H9 (cell line): ENCODE measurements at regions not wholly inside any gene's neighbourhood (a gene's known extent, or its start where the extent isn't known, plus 50 kb on each side); places are given as distances from the start of the nearest gene placed in this dataset.

Experiments
- DNase-seq: peaks from one replicate; pipeline ENCODE4 v3.0.0-alpha.2; 2017
- H2AFZ ChIP-seq: one replicate; pipeline ENCODE4 v1.6.1; 2013; ENCODE audit warnings: mild to moderate bottlenecking, low read length, control low read depth, moderate library complexity
- H2AK5ac ChIP-seq: 2 replicates; pipeline ENCODE4 v1.6.1; 2013; ENCODE audit warnings: low read length, control low read depth, mixed read lengths; ENCODE audit not compliant: insufficient read length
- H2BK120ac ChIP-seq: one replicate; pipeline ENCODE4 v1.6.1; 2013; ENCODE audit warnings: low read depth, mild to moderate bottlenecking, low read length, control low read depth, inconsistent platforms; ENCODE audit not compliant: poor library complexity, severe bottlenecking
- H2BK12ac ChIP-seq: 2 replicates; pipeline ENCODE4 v1.6.1; 2013; ENCODE audit warnings: low read length, control low read depth, mixed read lengths, low read depth; ENCODE audit not compliant: insufficient read length
- H2BK15ac ChIP-seq: 2 replicates; pipeline ENCODE4 v1.6.1; 2013; ENCODE audit warnings: low read depth, low read length, control low read depth
- H2BK20ac ChIP-seq: one replicate; pipeline ENCODE4 v1.6.1; 2013; ENCODE audit warnings: low read depth, mild to moderate bottlenecking, low read length, control low read depth, inconsistent platforms; ENCODE audit not compliant: poor library complexity, severe bottlenecking
- H2BK5ac ChIP-seq: 2 replicates; pipeline ENCODE4 v1.6.1; 2013; ENCODE audit warnings: low read length, control low read depth, mixed read lengths; ENCODE audit not compliant: insufficient read length
- H3K14ac ChIP-seq: 2 replicates; pipeline ENCODE4 v1.6.1; 2013; ENCODE audit warnings: low read length, control low read depth; ENCODE audit not compliant: insufficient read depth
- H3K18ac ChIP-seq: 2 replicates; pipeline ENCODE4 v1.6.1; 2013; ENCODE audit warnings: low read depth, mild to moderate bottlenecking, mixed read lengths, low read length, control low read depth; ENCODE audit not compliant: insufficient read length
- H3K23ac ChIP-seq: 2 replicates; pipeline ENCODE4 v1.6.1; 2013; ENCODE audit warnings: low read length, control low read depth, mixed read lengths, low read depth; ENCODE audit not compliant: insufficient read length
- H3K23me2 ChIP-seq: 2 replicates; pipeline ENCODE4 v1.6.1; 2013; ENCODE audit warnings: low read depth, mild to moderate bottlenecking, mixed read lengths, low read length, control low read depth; ENCODE audit not compliant: insufficient read length, poor library complexity, severe bottlenecking
- H3K27ac ChIP-seq: 2 replicates; pipeline ENCODE4 v1.5.1; 2013; ENCODE audit warnings: low read length, control low read depth, mixed read lengths, low read depth; ENCODE audit not compliant: insufficient read length
- H3K27me3 ChIP-seq: 2 replicates; pipeline ENCODE4 v1.6.1; 2013; ENCODE audit warnings: low read length, control low read depth, inconsistent platforms; ENCODE audit not compliant: insufficient read depth
- H3K4ac ChIP-seq: 2 replicates; pipeline ENCODE4 v1.6.1; 2013; ENCODE audit warnings: low read depth, mild to moderate bottlenecking, control low read depth, inconsistent platforms, low read length, moderate library complexity
- H3K4me1 ChIP-seq: 2 replicates; pipeline ENCODE4 v1.6.1; 2013; ENCODE audit warnings: low read length, control low read depth, inconsistent platforms; ENCODE audit not compliant: insufficient read depth
- H3K4me2 ChIP-seq: 2 replicates; pipeline ENCODE4 v1.6.1; 2013; ENCODE audit warnings: low read length, control low read depth, mixed read lengths; ENCODE audit not compliant: insufficient read length, insufficient read depth
- H3K56ac ChIP-seq: 2 replicates; pipeline ENCODE4 v1.6.1; 2013; ENCODE audit warnings: low read depth, mild to moderate bottlenecking, mixed read lengths, low read length, control low read depth; ENCODE audit not compliant: insufficient read length
- H3K79me1 ChIP-seq: 2 replicates; pipeline ENCODE4 v1.6.1; 2013; ENCODE audit warnings: low read depth, mild to moderate bottlenecking, moderate library complexity, low read length, control low read depth, inconsistent platforms; ENCODE audit not compliant: insufficient read depth, poor library complexity, severe bottlenecking
- H3K79me2 ChIP-seq: 2 replicates; pipeline ENCODE4 v1.6.1; 2013; ENCODE audit warnings: low read length, control low read depth, inconsistent platforms; ENCODE audit not compliant: insufficient read depth
- H3K9ac ChIP-seq: 2 replicates; pipeline ENCODE4 v1.6.1; 2013; ENCODE audit warnings: low read length, control low read depth, mixed read lengths; ENCODE audit not compliant: insufficient read length; ENCODE audit errors: extremely low read depth
- H3K9me3 ChIP-seq: one replicate; pipeline ENCODE4 v1.6.1; 2013; ENCODE audit warnings: low read depth, low read length, inconsistent platforms; ENCODE audit not compliant: control insufficient read depth
- H3T11ph ChIP-seq: one replicate; pipeline ENCODE4 v1.6.1; 2013; ENCODE audit warnings: mild to moderate bottlenecking, low read length, control low read depth, inconsistent platforms
- H4K20me1 ChIP-seq: one replicate; pipeline ENCODE4 v1.6.1; 2013; ENCODE audit not compliant: control insufficient read depth, insufficient read length, insufficient read depth
- H4K5ac ChIP-seq: 2 replicates; pipeline ENCODE4 v1.6.1; 2013; ENCODE audit warnings: low read depth, mild to moderate bottlenecking, mixed read lengths, low read length, control low read depth; ENCODE audit not compliant: insufficient read length
- H4K8ac ChIP-seq: replicated peaks from 2 replicates; pipeline ENCODE4 v1.6.1; 2013; ENCODE audit warnings: low read length, control low read depth, mixed read lengths, low read depth; ENCODE audit not compliant: insufficient read length
- H4K91ac ChIP-seq: 2 replicates; pipeline ENCODE4 v1.6.1; 2013; ENCODE audit warnings: low read depth, mild to moderate bottlenecking, moderate library complexity, mixed read lengths, low read length, control low read depth; ENCODE audit not compliant: insufficient read length
- H3K27ac Mint-ChIP-seq, 3 experiments: 2 replicates in 2 of 3; 3 replicates in 1 of 3; pipeline ENCODE4 v1.8.0; 2020 to 2021; ENCODE audit warnings: mixed read lengths in 3 of 3, mild to moderate bottlenecking in 1 of 3, moderate library complexity in 1 of 3
- H3K27me3 Mint-ChIP-seq: 2 replicates; pipeline ENCODE4 v1.8.0; 2021; ENCODE audit warnings: low read depth, mild to moderate bottlenecking, moderate library complexity, mixed read lengths
- H3K36me3 Mint-ChIP-seq, 3 experiments: 2 replicates in 2 of 3; 3 replicates in 1 of 3; pipeline ENCODE4 v1.8.0; 2020 to 2021; ENCODE audit warnings: low read depth in 3 of 3, mixed read lengths in 3 of 3; ENCODE audit not compliant: insufficient read depth in 1 of 3
- H3K4me1 Mint-ChIP-seq, 2 experiments: 2 replicates each; pipeline ENCODE4 v1.8.0; 2020; ENCODE audit warnings: mixed read lengths in 2 of 2
- H3K4me3 Mint-ChIP-seq, 2 experiments: 2 replicates in 1 of 2; 3 replicates in 1 of 2; pipeline ENCODE4 v1.8.0; 2020 to 2021; ENCODE audit warnings: mild to moderate bottlenecking in 2 of 2, mixed read lengths in 2 of 2, moderate library complexity in 1 of 2
- H3K9me3 Mint-ChIP-seq, 2 experiments: 2 replicates in 1 of 2; 3 replicates in 1 of 2; pipeline ENCODE4 v1.8.0; 2020; ENCODE audit warnings: mild to moderate bottlenecking in 2 of 2, mixed read lengths in 2 of 2, moderate library complexity in 1 of 2
- WGBS: extraction: QIAGEN DNeasy Blood & Tissue Kit; methylation state at CpG from one replicate; pipeline ENCODE4 v1.1.7; 2013; ENCODE audit warnings: missing lambda C conversion rate, low lambda C conversion rate, mixed read lengths; ENCODE audit not compliant: insufficient read length; ENCODE audit errors: extremely low coverage; 5-methylcytosine and 5-hydroxymethylcytosine counted together
- TF ChIP-seq, protein P1 (sequence below): fragments of 200-600 bp; sonication (generic); conservative IDR thresholded peaks from 3 replicates; pipeline ENCODE4 v1.8.0; 2021; ENCODE audit warnings: antibody characterized with exemption, mild to moderate bottlenecking

DNA sequence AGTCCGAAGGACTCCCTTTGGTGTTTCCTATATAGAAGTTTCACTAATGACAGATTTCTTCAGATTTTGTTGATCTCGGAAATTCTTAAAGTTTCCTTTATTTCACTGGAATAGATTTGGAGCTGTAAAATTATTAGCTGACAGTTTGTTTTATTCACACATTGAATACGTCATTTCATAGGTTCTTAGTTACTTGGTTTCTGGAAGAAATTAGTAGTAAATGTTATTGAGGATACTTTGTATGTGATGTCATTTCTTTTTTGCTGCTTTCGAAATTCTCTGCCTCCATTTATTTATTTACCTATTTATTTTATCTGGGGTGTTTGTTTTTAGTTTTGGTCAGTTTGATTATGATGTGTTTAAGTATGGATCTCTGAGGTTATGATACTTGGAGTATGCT lies 1205.9 kb upstream of the GYPC start:
- H2AFZ ChIP-seq: no peak overlapping the region
- H4K8ac ChIP-seq: no peak overlapping the region
- no peak overlapping the region for H2BK15ac ChIP-seq
- no peak overlapping the region for H3K4me2 ChIP-seq
- no peaks in the 10 kb centered on the region for H3K23me2 ChIP-seq
- peaks cover 0 to 8% of the 10 kb centered on the region in 2 experiments; a peak in 4 of 5 replicates for H3K9me3 Mint-ChIP-seq
- no peak overlapping the region for H3K23ac ChIP-seq
- H2BK120ac ChIP-seq: no peak overlapping the region
- H3K36me3 Mint-ChIP-seq: peaks cover 0 to 14% (median 8%) of the 10 kb centered on the region in 3 experiments; a peak in 3 of 7 replicates
- no peaks in the 10 kb centered on the region for H3K4me1 ChIP-seq
- H3K79me1 ChIP-seq: no peaks in the 10 kb centered on the region
- H3K18ac ChIP-seq: no peak overlapping the region
- no peaks in the 10 kb centered on the region for H3K4me1 Mint-ChIP-seq
- H3T11ph ChIP-seq: no peak overlapping the region
- H4K91ac ChIP-seq: no peak overlapping the region
- no CpG with 5 or more reads among the region's 4 CpGs for WGBS
- no peaks in the 10 kb centered on the region for H3K27me3 ChIP-seq
- no peaks in the 10 kb centered on the region for H3K79me2 ChIP-seq
- TF ChIP-seq, protein P1, sequence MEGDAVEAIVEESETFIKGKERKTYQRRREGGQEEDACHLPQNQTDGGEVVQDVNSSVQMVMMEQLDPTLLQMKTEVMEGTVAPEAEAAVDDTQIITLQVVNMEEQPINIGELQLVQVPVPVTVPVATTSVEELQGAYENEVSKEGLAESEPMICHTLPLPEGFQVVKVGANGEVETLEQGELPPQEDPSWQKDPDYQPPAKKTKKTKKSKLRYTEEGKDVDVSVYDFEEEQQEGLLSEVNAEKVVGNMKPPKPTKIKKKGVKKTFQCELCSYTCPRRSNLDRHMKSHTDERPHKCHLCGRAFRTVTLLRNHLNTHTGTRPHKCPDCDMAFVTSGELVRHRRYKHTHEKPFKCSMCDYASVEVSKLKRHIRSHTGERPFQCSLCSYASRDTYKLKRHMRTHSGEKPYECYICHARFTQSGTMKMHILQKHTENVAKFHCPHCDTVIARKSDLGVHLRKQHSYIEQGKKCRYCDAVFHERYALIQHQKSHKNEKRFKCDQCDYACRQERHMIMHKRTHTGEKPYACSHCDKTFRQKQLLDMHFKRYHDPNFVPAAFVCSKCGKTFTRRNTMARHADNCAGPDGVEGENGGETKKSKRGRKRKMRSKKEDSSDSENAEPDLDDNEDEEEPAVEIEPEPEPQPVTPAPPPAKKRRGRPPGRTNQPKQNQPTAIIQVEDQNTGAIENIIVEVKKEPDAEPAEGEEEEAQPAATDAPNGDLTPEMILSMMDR: no peak
- H3K9me3 ChIP-seq: no peaks in the 10 kb centered on the region
- no peak overlapping the region for H3K4me3 Mint-ChIP-seq
- H4K5ac ChIP-seq: no peak overlapping the region
- no peak overlapping the region for H3K9ac ChIP-seq
- H4K20me1 ChIP-seq: no peaks in the 10 kb centered on the region
- H2BK20ac ChIP-seq: no peak overlapping the region
- H3K14ac ChIP-seq: no peak overlapping the region
- no peaks in the 10 kb centered on the region for H3K27me3 Mint-ChIP-seq
- no peak for DNase-seq
- H3K56ac ChIP-seq: no peak overlapping the region
- no peak overlapping the region for H3K4ac ChIP-seq
- H2AK5ac ChIP-seq: no peak overlapping the region
- no peak overlapping the region for H3K27ac Mint-ChIP-seq
- H3K27ac ChIP-seq: no peak overlapping the region
- H2BK12ac ChIP-seq: no peak overlapping the region
- H2BK5ac ChIP-seq: no peak overlapping the region
